ENCODE measurements at regions not wholly inside any gene's neighbourhood (a gene's known extent, or its start where the extent isn't known, plus 50 kb on each side); places are given as distances from the start of the nearest gene placed in this dataset.

DNA sequence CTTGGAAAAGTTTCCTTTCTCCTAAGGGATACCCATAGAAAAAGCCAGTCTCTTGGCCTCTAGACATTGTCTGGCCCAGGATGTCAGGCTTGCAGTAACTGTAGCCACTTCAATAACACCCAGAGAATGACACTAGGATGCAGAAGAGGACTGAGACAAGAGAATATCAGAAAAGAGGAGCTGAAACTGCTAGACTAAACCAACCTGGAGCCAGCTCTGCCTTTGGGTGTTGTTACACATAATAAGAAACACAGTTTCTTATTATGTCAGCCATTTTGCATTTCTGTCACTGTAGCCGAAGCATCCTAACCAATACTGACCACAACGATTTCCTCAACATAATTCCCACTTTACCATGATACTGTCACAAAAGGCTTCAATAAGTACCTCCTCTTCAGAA is 72.2 kb upstream of the RCN1 start:
- no peak overlapping the region for H3K4me3 ChIP-seq (ENCODE audit: low read depth, low read length)
- DNase-seq (ENCODE audit: low read depth) = no peak
- TF ChIP-seq, protein P1, sequence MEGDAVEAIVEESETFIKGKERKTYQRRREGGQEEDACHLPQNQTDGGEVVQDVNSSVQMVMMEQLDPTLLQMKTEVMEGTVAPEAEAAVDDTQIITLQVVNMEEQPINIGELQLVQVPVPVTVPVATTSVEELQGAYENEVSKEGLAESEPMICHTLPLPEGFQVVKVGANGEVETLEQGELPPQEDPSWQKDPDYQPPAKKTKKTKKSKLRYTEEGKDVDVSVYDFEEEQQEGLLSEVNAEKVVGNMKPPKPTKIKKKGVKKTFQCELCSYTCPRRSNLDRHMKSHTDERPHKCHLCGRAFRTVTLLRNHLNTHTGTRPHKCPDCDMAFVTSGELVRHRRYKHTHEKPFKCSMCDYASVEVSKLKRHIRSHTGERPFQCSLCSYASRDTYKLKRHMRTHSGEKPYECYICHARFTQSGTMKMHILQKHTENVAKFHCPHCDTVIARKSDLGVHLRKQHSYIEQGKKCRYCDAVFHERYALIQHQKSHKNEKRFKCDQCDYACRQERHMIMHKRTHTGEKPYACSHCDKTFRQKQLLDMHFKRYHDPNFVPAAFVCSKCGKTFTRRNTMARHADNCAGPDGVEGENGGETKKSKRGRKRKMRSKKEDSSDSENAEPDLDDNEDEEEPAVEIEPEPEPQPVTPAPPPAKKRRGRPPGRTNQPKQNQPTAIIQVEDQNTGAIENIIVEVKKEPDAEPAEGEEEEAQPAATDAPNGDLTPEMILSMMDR (IDR thresholded peaks at IDR 0.05; ENCODE audit: low read depth, low read length, missing control alignments) = no peak

DNA sequence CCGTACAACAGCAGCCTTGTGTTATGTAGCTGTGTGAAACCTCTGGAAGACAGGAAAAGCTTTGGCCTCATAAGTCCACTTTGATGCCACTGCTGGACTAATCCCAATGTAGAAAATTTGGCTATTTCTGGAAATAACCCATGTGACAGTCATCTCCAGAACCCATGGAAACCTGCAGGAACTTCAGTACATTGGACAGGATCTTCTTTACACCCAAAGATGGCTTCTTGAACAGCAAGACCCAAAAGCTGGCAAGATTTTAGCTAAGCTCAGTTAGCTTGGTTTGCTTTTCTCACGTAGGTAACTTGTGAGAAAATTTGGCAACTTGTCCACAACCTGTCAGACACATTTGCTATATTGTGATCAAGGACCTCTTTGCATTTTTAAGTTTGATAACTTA is 74.8 kb upstream of the RCN1 start:
- TF ChIP-seq, protein P1 (IDR thresholded peaks at IDR 0.05; ENCODE audit: low read depth, low read length, missing control alignments) = no peak
- H3K4me3 ChIP-seq (ENCODE audit: low read depth, low read length) = no peak overlapping the region
- DNase-seq (ENCODE audit: low read depth) = no peak

DNA sequence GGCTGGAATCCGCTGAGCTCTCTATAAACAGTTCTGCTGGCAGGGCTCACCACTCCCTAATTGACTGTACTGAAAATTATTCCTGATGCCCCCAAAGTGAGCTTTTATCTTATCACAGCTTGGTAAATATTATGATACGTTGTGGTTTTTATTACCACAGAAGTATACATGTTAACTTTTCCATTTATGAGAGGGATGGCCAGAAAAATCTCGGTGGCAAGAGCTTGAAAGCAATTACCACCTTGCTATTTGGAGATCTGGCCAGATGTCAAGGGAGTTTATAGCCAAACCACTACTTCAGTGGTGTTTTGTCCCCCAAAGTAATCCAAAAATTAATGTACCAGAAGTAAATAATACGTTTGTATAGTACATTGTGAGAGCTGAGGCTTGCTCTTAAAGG is 75.4 kb upstream of the RCN1 start:
- TF ChIP-seq, protein P1 (IDR thresholded peaks at IDR 0.05; ENCODE audit: low read depth, low read length, missing control alignments) = no peak
- no peak for DNase-seq (ENCODE audit: low read depth)
- no peak overlapping the region for H3K4me3 ChIP-seq (ENCODE audit: low read depth, low read length)

DNA sequence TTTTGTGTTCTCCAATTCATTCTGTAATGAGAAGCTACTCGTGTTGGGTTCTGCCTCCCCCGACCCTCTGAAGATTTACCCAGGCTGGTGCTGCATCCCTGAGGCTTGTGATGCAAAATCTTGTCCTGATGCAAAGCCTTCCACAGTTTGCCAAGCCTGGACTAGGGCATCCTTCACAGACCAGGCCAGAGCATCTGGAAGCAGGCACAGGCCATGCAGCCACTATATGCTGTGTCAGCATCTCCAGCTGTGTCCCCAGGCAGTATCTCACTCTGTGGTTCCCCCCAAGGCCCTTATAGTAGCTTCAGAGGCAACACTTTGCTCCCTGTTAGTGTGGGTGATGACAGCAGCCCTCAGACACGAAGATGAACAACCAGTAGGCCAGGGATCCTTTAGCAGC is 77.3 kb upstream of the RCN1 start:
- no peak overlapping the region for H3K4me3 ChIP-seq (ENCODE audit: low read depth, low read length)
- no peak for DNase-seq (ENCODE audit: low read depth)
- TF ChIP-seq, protein P1 (IDR thresholded peaks at IDR 0.05; ENCODE audit: low read depth, low read length, missing control alignments) = no peak

DNA sequence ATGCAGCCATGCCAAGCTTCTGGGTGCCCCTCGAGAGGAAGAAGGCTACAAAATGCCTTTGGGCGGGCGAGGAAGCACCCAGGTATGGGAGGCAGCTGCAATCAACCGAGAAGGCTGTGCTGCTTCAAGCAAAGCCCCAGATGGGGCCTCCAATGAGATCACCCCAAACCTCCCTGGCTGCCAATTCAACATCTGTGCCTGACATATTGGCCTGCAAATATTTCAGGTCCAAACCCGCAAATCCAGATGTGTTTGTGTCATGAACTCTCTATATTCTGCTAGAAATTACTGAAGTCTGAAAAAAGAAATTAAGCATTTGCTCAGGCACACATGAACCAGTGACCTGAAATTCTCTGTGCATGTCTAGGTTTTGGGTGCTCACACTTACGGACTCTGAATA is 78.8 kb upstream of the RCN1 start:
- TF ChIP-seq, protein P1 (IDR thresholded peaks at IDR 0.05; ENCODE audit: low read depth, low read length, missing control alignments) = no peak
- no peak for DNase-seq (ENCODE audit: low read depth)
- H3K4me3 ChIP-seq (ENCODE audit: low read depth, low read length) = no peak overlapping the region

DNA sequence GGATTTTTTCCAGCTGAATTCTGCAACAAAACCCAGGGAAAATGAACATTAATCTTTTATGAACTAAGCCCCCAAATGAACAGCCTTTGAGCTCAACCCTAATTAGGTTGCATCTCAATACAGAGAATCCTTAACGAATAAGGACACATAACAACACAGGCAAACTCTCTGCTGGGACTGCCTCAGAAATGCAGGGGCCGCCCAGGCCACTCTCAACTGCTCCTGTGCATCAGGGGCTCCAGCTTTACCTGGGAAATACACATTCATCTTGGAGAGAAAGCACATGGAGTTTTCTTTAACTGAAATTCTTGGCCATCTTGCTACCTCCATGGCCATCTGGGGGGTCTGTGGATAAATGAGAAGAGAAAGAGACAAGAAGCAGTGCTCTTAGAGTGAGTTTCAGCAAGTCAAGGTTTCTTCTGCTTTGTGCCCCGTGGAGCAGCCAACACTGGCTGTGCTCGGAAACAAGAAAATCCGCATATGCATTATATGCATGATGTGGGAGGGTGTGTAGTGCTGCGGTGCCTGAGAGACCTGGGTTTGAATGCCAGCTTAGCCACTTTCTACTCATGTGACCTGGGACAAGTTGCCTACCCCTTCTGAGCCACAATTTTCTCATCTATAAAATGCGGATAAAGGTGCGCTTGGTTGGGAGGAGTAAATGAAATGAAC is 81.9 kb upstream of the RCN1 start:
- no peak for DNase-seq (ENCODE audit: low read depth)
- TF ChIP-seq, protein P1 (IDR thresholded peaks at IDR 0.05; ENCODE audit: low read depth, low read length, missing control alignments) = no peak

DNA sequence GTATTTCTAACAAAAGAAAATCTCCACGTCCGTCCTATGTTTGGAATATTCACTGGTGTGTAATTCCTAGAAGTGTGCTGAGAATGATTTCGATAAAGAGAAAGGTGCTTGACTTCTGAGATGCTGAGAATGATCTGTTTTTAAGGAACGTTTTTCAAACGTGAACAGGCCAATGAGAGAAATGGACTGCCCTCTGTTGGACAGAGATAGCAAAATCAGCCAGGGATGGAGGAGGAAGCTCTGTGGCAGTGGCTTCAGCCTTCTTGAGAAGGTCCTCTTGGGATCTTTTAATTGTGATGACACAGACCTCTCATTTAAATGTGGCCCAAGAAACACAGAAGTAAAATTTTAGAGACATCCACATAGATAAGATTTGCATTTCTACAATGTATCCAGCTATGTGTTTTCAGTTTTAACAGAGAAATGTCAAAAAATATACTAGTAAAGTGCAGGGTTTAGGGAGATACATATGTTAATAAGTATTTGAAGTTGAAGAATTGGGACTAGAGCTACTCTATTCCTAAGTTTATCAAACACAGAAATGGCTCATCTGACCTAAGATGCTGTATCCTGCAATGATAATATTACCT is 84.0 kb upstream of the RCN1 start:
- TF ChIP-seq, protein P1 (IDR thresholded peaks at IDR 0.05; ENCODE audit: low read depth, low read length, missing control alignments) = peak; percentile 73
- DNase-seq (ENCODE audit: low read depth) = no peak
- H3K4me3 ChIP-seq (ENCODE audit: low read depth, low read length) = no peak overlapping the region

More for the DNA sequence above, 81.9 kb upstream of the RCN1 start:
- H3K4me3 ChIP-seq (ENCODE audit: low read depth, low read length) = no peak overlapping the region
